ENCODE measurements at regions not wholly inside any gene's neighbourhood (a gene's known extent, or its start where the extent isn't known, plus 50 kb on each side); places are given as distances from the start of the nearest gene placed in this dataset.

GRCh38 chr7:120030876-120031275, 242.1 kb upstream of the KCND2 start:
- TF ChIP-seq CTCF (IDR thresholded peaks at IDR 0.05; ENCODE audit: control extremely low read depth, extremely low read depth): no peak
- Histone ChIP-seq H3K36me3 (ENCODE audit: control insufficient read depth in 4 of 4, insufficient read depth in 4 of 4, low read length in 4 of 4) (no peaks in the 10 kb centered on the region), H3K4me1 (ENCODE audit: control insufficient read depth in 5 of 5, insufficient read depth in 5 of 5, low read length in 5 of 5) (no peaks in the 10 kb centered on the region), H3K4me3 (no peak overlapping the region), H3K27me3 (ENCODE audit: control insufficient read depth in 3 of 3, insufficient read depth in 3 of 3, low read length in 2 of 3) (no peaks in the 10 kb centered on the region), H3K27ac (ENCODE audit: low read depth in 1 of 2, low read length in 1 of 2) (no peak overlapping the region), H3K9me3 (ENCODE audit: control insufficient read depth in 4 of 4, insufficient read depth in 3 of 4, low read length in 3 of 4) (no peaks in the 10 kb centered on the region), H3K9ac (ENCODE audit: insufficient read depth in 1 of 2, low read length in 2 of 2) (no peak overlapping the region)
- WGBS, 2 donors: 71 to 76% methylated on average over 1 of the region's 1 CpG
- ATAC-seq (ENCODE audit: insufficient read depth, low FRiP score) (no peak), DNase-seq (no peak)

GRCh38 chr7:120033114-120033513, 239.9 kb upstream of the KCND2 start:
- H3K27ac ChIP-seq (ENCODE audit: low read depth in 1 of 2, low read length in 1 of 2): no peak overlapping the region
- TF ChIP-seq CTCF (IDR thresholded peaks at IDR 0.05; ENCODE audit: control extremely low read depth, extremely low read depth): no peak
- ATAC-seq (ENCODE audit: insufficient read depth, low FRiP score): no peak
- WGBS, 2 donors: 60 to 63% methylated on average over 2 of the region's 2 CpGs
- H3K4me3 ChIP-seq: no peak overlapping the region
- H3K9me3 ChIP-seq (ENCODE audit: control insufficient read depth in 4 of 4, insufficient read depth in 3 of 4, low read length in 3 of 4): no peaks in the 10 kb centered on the region
- H3K27me3 ChIP-seq (ENCODE audit: control insufficient read depth in 3 of 3, insufficient read depth in 3 of 3, low read length in 2 of 3): no peaks in the 10 kb centered on the region
- no peaks in the 10 kb centered on the region for H3K36me3 ChIP-seq (ENCODE audit: control insufficient read depth in 4 of 4, insufficient read depth in 4 of 4, low read length in 4 of 4)
- no peak for DNase-seq
- H3K9ac ChIP-seq (ENCODE audit: insufficient read depth in 1 of 2, low read length in 2 of 2): no peak overlapping the region
- H3K4me1 ChIP-seq (ENCODE audit: control insufficient read depth in 5 of 5, insufficient read depth in 5 of 5, low read length in 5 of 5): no peaks in the 10 kb centered on the region

GRCh38 chr7:120039138-120039537, 233.8 kb upstream of the KCND2 start:
- 89 to 93% methylated on average over 2 of the region's 2 CpGs for WGBS, 2 donors
- no peak for ATAC-seq (ENCODE audit: insufficient read depth, low FRiP score)

More at GRCh38 chr7:120039138-120039537, 233.8 kb upstream of the KCND2 start:
- Histone ChIP-seq H3K4me1 (ENCODE audit: control insufficient read depth in 5 of 5, insufficient read depth in 5 of 5, low read length in 5 of 5) (no peaks in the 10 kb centered on the region), H3K9ac (ENCODE audit: insufficient read depth in 1 of 2, low read length in 2 of 2) (no peak overlapping the region), H3K4me3 (no peak overlapping the region), H3K9me3 (ENCODE audit: control insufficient read depth in 4 of 4, insufficient read depth in 3 of 4, low read length in 3 of 4) (peaks cover 0 to 4% (median 0%) of the 10 kb centered on the region in 4 donors), H3K27ac (ENCODE audit: low read depth in 1 of 2, low read length in 1 of 2) (no peak overlapping the region), H3K36me3 (ENCODE audit: control insufficient read depth in 4 of 4, insufficient read depth in 4 of 4, low read length in 4 of 4) (no peaks in the 10 kb centered on the region), H3K27me3 (ENCODE audit: control insufficient read depth in 3 of 3, insufficient read depth in 3 of 3, low read length in 2 of 3) (no peaks in the 10 kb centered on the region)
- DNase-seq: no peak
- no peak for TF ChIP-seq CTCF (IDR thresholded peaks at IDR 0.05; ENCODE audit: control extremely low read depth, extremely low read depth)
